ENCODE measurements at regions not wholly inside any gene's neighbourhood (a gene's known extent, or its start where the extent isn't known, plus 50 kb on each side); places are given as distances from the start of the nearest gene placed in this dataset.

DNA sequence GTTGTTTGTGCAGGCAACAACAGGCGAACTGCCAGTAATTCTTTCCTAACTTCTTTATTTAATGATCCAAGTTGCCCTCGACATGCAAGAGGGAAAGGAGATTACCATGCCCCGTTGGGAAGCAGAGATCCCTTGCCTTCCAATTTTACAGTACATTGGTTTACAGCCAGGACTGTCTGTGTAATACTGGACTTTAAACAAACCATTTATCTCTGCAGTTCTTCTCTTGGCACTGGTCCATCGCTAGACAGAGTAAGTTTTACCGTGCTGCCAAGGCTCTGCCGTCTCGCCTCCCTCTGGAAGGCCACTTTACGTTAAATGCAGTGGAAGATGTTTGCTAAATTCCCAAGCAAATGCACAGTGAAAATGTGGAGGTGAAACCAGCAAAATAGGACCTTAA, 660.3 kb upstream of the PRKX start:
- intact Hi-C loops (cut with micrococcal nuclease) = no loop called here
- Histone ChIP-seq H3K9me3 (replicated peaks; ENCODE audit: control insufficient read depth, insufficient read depth, low read length) (no peaks in the 10 kb centered on the region), H3K4me1 (ENCODE audit: control insufficient read depth, extremely low read depth, insufficient read depth, low read length) (no peaks in the 10 kb centered on the region), H4K20me1 (replicated peaks; ENCODE audit: control insufficient read depth, extremely low read depth, insufficient read depth, low read length) (no peaks in the 10 kb centered on the region), H3K27me3 (ENCODE audit: control insufficient read depth in 2 of 2, insufficient read depth in 2 of 2, low read length in 2 of 2) (no peaks in the 10 kb centered on the region), H3K9ac (replicated peaks; ENCODE audit: extremely low read depth, insufficient read depth, low read length) (no peak overlapping the region), H3K36me3 (ENCODE audit: control insufficient read depth in 2 of 2, extremely low read depth in 1 of 2, insufficient read depth in 2 of 2, low read length in 2 of 2) (no peaks in the 10 kb centered on the region), H3K4me2 (ENCODE audit: insufficient read depth, low read length) (no peak overlapping the region), H3K27ac (ENCODE audit: insufficient read depth, low read depth, low read length) (no peak overlapping the region), H2AFZ (ENCODE audit: low read depth, low read length) (no peak overlapping the region), H3K79me2 (ENCODE audit: control insufficient read depth, insufficient read depth, low read length) (no peaks in the 10 kb centered on the region), H3K9me1 (replicated peaks; ENCODE audit: control insufficient read depth, extremely low read depth, insufficient read depth, low read length) (no peaks in the 10 kb centered on the region), H3K4me3 (replicated peaks in 1 of 3; ENCODE audit: insufficient read depth in 1 of 3, low read depth in 1 of 3, low read length in 3 of 3) (no peak overlapping the region)
- ChIA-PET CTCF (no interaction called here), POLR2A (no interaction called here)
- dilution Hi-C loops (cut with MboI; ENCODE audit: extremely low pct_ligation_motif_present, low sequenced_read_pairs) = no loop called here
- FAIRE-seq = no peak
- no peak for TF ChIP-seq POLR2A (IDR thresholded peaks at IDR 0.05; ENCODE audit: low read depth, low read length)
- BruUV-seq (replicated peaks) = no TSS peak
- no peak for DNase-seq (ENCODE audit: low read depth, low spot score)

DNA sequence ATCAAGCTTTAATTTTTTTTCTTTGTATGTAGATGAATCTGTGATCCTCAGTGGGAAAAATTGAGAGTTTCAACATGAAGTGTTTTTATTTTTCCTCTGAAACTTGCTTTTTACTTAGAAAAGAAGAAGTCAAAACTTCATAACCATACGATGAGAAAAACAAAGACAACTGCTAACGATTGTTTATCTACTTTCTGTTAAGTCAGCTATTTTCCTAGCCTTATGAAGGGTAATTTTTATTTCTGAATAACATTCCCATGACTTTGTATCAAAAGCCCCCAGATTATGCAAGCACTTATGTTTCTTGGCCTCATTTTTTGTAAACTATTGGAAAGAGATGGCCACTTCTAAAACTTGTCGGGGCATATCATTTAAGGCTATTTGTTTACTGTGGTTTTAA, 645.1 kb upstream of the PRKX start:
- H3K9me1 ChIP-seq (replicated peaks; ENCODE audit: control insufficient read depth, extremely low read depth, insufficient read depth, low read length) = no peaks in the 10 kb centered on the region
- DNase-seq (ENCODE audit: low read depth, low spot score) (no peak), FAIRE-seq (no peak)
- H3K27me3 ChIP-seq (ENCODE audit: control insufficient read depth in 2 of 2, insufficient read depth in 2 of 2, low read length in 2 of 2) = no peaks in the 10 kb centered on the region
- no peak overlapping the region for H3K4me3 ChIP-seq (replicated peaks in 1 of 3; ENCODE audit: insufficient read depth in 1 of 3, low read depth in 1 of 3, low read length in 3 of 3)
- TF ChIP-seq, protein P1, sequence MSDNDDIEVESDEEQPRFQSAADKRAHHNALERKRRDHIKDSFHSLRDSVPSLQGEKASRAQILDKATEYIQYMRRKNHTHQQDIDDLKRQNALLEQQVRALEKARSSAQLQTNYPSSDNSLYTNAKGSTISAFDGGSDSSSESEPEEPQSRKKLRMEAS (IDR thresholded peaks at IDR 0.05; ENCODE audit: insufficient read depth, insufficient read length) = no peak
- TF ChIP-seq POLR2AphosphoS5 (IDR thresholded peaks at IDR 0.05; ENCODE audit: insufficient read depth, low read depth, low read length) = no peak
- no peak overlapping the region for H3K9ac ChIP-seq (replicated peaks; ENCODE audit: extremely low read depth, insufficient read depth, low read length)
- no peaks in the 10 kb centered on the region for H3K36me3 ChIP-seq (ENCODE audit: control insufficient read depth in 2 of 2, extremely low read depth in 1 of 2, insufficient read depth in 2 of 2, low read length in 2 of 2)
- intact Hi-C loops (cut with micrococcal nuclease) (no loop called here), dilution Hi-C loops (cut with MboI; ENCODE audit: extremely low pct_ligation_motif_present, low sequenced_read_pairs) (no loop called here)
- H4K20me1 ChIP-seq (replicated peaks; ENCODE audit: control insufficient read depth, extremely low read depth, insufficient read depth, low read length) = no peaks in the 10 kb centered on the region
- CTCF ChIA-PET = no interaction called here
- H3K9me3 ChIP-seq (replicated peaks; ENCODE audit: control insufficient read depth, insufficient read depth, low read length) = no peaks in the 10 kb centered on the region
- POLR2A ChIA-PET = no interaction called here
- H2AFZ ChIP-seq (ENCODE audit: low read depth, low read length) = no peak overlapping the region
- no TSS peak for BruUV-seq (replicated peaks)
- no peaks in the 10 kb centered on the region for H3K79me2 ChIP-seq (ENCODE audit: control insufficient read depth, insufficient read depth, low read length)
- no peak overlapping the region for H3K27ac ChIP-seq (ENCODE audit: insufficient read depth, low read depth, low read length)
- H3K4me2 ChIP-seq (ENCODE audit: insufficient read depth, low read length) = no peak overlapping the region
- no peaks in the 10 kb centered on the region for H3K4me1 ChIP-seq (ENCODE audit: control insufficient read depth, extremely low read depth, insufficient read depth, low read length)
